ENCODE measurements at regions not wholly inside any gene's neighbourhood (a gene's known extent, or its start where the extent isn't known, plus 50 kb on each side); places are given as distances from the start of the nearest gene placed in this dataset.

DNA sequence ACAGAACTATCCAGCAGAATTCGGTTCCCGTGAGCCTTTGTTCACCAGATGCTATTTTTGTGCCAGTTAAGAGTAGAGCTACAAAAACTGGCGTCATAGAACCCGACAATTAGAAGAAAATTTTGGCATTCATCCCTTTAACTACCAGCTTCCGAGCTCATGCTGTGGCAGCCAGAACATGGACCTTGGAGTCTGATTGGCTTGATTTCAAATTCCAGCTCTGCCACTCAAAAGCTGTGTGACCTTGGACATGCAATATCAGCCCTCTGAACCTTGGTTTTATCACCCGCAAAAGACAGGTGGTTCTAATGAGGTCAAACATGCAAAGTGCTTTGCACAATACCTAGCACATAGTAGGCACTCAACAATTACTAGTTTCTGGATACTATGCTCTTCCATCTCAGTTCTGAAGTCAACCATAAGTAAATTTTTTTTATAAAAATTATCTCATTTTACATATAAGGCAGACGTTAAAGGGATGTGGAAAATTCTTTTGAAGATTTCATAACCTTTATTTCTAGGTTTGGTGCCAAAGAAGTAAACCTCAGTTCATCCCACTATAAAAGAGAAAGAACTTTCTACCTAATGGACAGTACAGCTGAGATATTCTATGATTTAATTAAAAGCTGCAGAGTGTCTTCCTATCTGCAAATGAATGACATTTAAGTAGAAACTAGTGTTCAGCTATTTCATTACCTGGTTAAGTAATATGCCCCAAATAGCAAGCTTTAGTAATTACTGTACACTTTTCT is 331.5 kb downstream of the HAPSTR1 start:
- TF ChIP-seq, protein P1, sequence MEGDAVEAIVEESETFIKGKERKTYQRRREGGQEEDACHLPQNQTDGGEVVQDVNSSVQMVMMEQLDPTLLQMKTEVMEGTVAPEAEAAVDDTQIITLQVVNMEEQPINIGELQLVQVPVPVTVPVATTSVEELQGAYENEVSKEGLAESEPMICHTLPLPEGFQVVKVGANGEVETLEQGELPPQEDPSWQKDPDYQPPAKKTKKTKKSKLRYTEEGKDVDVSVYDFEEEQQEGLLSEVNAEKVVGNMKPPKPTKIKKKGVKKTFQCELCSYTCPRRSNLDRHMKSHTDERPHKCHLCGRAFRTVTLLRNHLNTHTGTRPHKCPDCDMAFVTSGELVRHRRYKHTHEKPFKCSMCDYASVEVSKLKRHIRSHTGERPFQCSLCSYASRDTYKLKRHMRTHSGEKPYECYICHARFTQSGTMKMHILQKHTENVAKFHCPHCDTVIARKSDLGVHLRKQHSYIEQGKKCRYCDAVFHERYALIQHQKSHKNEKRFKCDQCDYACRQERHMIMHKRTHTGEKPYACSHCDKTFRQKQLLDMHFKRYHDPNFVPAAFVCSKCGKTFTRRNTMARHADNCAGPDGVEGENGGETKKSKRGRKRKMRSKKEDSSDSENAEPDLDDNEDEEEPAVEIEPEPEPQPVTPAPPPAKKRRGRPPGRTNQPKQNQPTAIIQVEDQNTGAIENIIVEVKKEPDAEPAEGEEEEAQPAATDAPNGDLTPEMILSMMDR (IDR thresholded peaks at IDR 0.05): no peak
- TF ChIP-seq SIN3A (IDR thresholded peaks at IDR 0.05; ENCODE audit: borderline replicate concordance, insufficient read depth, low read depth, low read length): no peak
- TF ChIP-seq, protein P2, sequence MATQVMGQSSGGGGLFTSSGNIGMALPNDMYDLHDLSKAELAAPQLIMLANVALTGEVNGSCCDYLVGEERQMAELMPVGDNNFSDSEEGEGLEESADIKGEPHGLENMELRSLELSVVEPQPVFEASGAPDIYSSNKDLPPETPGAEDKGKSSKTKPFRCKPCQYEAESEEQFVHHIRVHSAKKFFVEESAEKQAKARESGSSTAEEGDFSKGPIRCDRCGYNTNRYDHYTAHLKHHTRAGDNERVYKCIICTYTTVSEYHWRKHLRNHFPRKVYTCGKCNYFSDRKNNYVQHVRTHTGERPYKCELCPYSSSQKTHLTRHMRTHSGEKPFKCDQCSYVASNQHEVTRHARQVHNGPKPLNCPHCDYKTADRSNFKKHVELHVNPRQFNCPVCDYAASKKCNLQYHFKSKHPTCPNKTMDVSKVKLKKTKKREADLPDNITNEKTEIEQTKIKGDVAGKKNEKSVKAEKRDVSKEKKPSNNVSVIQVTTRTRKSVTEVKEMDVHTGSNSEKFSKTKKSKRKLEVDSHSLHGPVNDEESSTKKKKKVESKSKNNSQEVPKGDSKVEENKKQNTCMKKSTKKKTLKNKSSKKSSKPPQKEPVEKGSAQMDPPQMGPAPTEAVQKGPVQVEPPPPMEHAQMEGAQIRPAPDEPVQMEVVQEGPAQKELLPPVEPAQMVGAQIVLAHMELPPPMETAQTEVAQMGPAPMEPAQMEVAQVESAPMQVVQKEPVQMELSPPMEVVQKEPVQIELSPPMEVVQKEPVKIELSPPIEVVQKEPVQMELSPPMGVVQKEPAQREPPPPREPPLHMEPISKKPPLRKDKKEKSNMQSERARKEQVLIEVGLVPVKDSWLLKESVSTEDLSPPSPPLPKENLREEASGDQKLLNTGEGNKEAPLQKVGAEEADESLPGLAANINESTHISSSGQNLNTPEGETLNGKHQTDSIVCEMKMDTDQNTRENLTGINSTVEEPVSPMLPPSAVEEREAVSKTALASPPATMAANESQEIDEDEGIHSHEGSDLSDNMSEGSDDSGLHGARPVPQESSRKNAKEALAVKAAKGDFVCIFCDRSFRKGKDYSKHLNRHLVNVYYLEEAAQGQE (IDR thresholded peaks at IDR 0.05; ENCODE audit: insufficient read depth in 1 of 2, low read depth in 2 of 2, low read length in 1 of 2): no peak
- TF ChIP-seq POLR2AphosphoS5 (IDR thresholded peaks at IDR 0.05; ENCODE audit: low read depth, low read length): no peak
